Stimulated activated CD8-positive, alpha-beta memory T cell treated with anti-CD3 and anti-CD28 coated beads, Interleukin-4, amount 100 ng/mL, for 4 hours (primary cell): ENCODE measurements at regions not wholly inside any gene's neighbourhood (a gene's known extent, or its start where the extent isn't known, plus 50 kb on each side); places are given as distances from the start of the nearest gene placed in this dataset.

Experiments
- DNase-seq, 2 donors: peaks; one replicate each; pipeline ENCODE4 v3.0.0-alpha.2; 2020; ENCODE audit warnings: low read depth in 2 of 2, low spot score in 1 of 2

GRCh38 chr12:107439026-107439738 is 246.4 kb upstream of the PWP1 start:
- no peak for DNase-seq

GRCh38 chr12:107440606-107441005 is 245.0 kb upstream of the PWP1 start:
- no peak for DNase-seq

- DNase-seq = no peak
Measured at GRCh38 chr12:107441665-107442300, 243.8 kb upstream of the PWP1 start.

GRCh38 chr12:107442326-107442987 is 243.1 kb upstream of the PWP1 start:
- DNase-seq = no peak

GRCh38 chr12:107443320-107444090 is 242.1 kb upstream of the PWP1 start:
- DNase-seq = no peak

- no peak for DNase-seq
Measured at GRCh38 chr12:107444771-107445170, 240.8 kb upstream of the PWP1 start.

- DNase-seq = no peak
Measured at GRCh38 chr12:107446476-107446875, 239.1 kb upstream of the PWP1 start.

GRCh38 chr12:107447336-107447735 is 238.3 kb upstream of the PWP1 start:
- DNase-seq = no peak

- DNase-seq = no peak
Measured at GRCh38 chr12:107448198-107448597, 237.4 kb upstream of the PWP1 start.

GRCh38 chr12:107449891-107450290 is 235.7 kb upstream of the PWP1 start:
- DNase-seq = no peak

- no peak for DNase-seq
Measured at GRCh38 chr12:107450541-107450940, 235.1 kb upstream of the PWP1 start.

- DNase-seq = no peak
Measured at GRCh38 chr12:107451246-107451645, 234.4 kb upstream of the PWP1 start.

GRCh38 chr12:107454109-107454830 is 231.3 kb upstream of the PWP1 start:
- no peak for DNase-seq

GRCh38 chr12:107457362-107457935 is 228.2 kb upstream of the PWP1 start:
- DNase-seq = no peak

- DNase-seq = no peak
Measured at GRCh38 chr12:107458163-107458562, 227.4 kb upstream of the PWP1 start.

GRCh38 chr12:107458990-107459389 is 226.6 kb upstream of the PWP1 start:
- no peak for DNase-seq

GRCh38 chr12:107459641-107460040 is 226.0 kb upstream of the PWP1 start:
- DNase-seq = no peak

- no peak for DNase-seq
Measured at GRCh38 chr12:107461222-107461975, 224.2 kb upstream of the PWP1 start.

- no peak for DNase-seq
Measured at GRCh38 chr12:107462428-107463332, 222.9 kb upstream of the PWP1 start.
